Spleen (tissue), 7 donors: ENCODE measurements at regions not wholly inside any gene's neighbourhood (a gene's known extent, or its start where the extent isn't known, plus 50 kb on each side); places are given as distances from the start of the nearest gene placed in this dataset.

Experiments used
- CTCF ChIP-seq, 11 experiments: fragments of 200-600 bp in 7 of 11; fragments of 450-650 bp in 4 of 11; sonication (generic) in 4 of 11; IDR thresholded peaks in 8 of 11; conservative IDR thresholded peaks in 3 of 11; 1 replicate in 7 of 11; 2 replicates in 4 of 11; pipeline versions ENCODE4 v1.4.0 to v1.8.0; 2016 to 2021; ENCODE audit warnings: antibody characterized with exemption in 11 of 11, inconsistent platforms in 4 of 11, mild to moderate bottlenecking in 1 of 11
- POLR2A ChIP-seq, 3 donors: fragments of 450-650 bp; IDR thresholded peaks; one replicate each; pipeline ENCODE4 v1.5.1; 2017; ENCODE audit warnings: antibody characterized with exemption in 3 of 3, mild to moderate bottlenecking in 1 of 3
- POLR2AphosphoS5 ChIP-seq, 3 donors: sonication (generic); formaldehyde crosslinking; IDR thresholded peaks; one replicate each; pipeline ENCODE4 v1.5.1; 2017; ENCODE audit warnings: antibody characterized with exemption in 3 of 3
- donor health status: DM: no; HTN: no; CAD: no; lungs with moderate emphysema.
- donor health status: DM: no; HTN: no; CAD: no.
- donor health status: DM: no; HTN: no; CAD: no.

- TF ChIP-seq CTCF (IDR thresholded peaks at IDR 0.05 in 8 of 11, conservative IDR thresholded peaks at IDR 0.05 in 3 of 11): no peak
- TF ChIP-seq POLR2AphosphoS5 (IDR thresholded peaks at IDR 0.05): no peak
- TF ChIP-seq POLR2A (IDR thresholded peaks at IDR 0.05): no peak
These were observed 204.0 kb downstream of the KCNJ2 start for GRCh38 chr17:70373369-70373768.
